ENCODE measurements at regions not wholly inside any gene's neighbourhood (a gene's known extent, or its start where the extent isn't known, plus 50 kb on each side); places are given as distances from the start of the nearest gene placed in this dataset.
"Not testable (repeated sequence)": the region's sequence is repeated elsewhere in the genome, so short reads cannot be mapped to it uniquely, and the experiment has no call there.

DNA sequence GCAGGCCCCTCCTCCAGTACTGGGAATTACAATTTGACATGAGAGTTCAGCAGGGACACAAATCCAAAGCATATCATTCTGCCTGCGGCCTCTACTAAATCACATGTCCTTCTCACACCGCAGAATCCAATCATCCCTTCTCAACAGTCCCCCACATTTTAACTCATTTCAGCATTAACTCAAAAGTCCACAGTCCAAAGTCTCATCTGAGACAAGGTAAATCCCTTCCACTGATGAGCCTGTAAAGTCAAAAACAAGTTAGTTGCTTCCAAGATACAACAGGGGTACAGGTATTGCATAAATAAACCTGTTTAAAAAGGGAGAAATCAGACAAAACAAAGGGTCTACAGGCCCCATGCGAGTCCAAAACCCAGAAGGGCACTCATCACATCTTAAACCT is 64.0 kb downstream of the EBNA1BP2 start:
- Histone ChIP-seq H3K27ac (ENCODE audit: low read length) (no peak overlapping the region), H3K36me3 (ENCODE audit: control insufficient read depth in 2 of 2, insufficient read depth in 2 of 2, low read length in 2 of 2) (no peaks in the 10 kb centered on the region), H3K4me3 (ENCODE audit: low read length in 2 of 2) (no peak overlapping the region)

GRCh38 chr1:43107664-43108063 is 64.4 kb downstream of the EBNA1BP2 start:
- Histone ChIP-seq H3K27ac (ENCODE audit: low read length) (no peak overlapping the region), H3K36me3 (ENCODE audit: control insufficient read depth in 2 of 2, insufficient read depth in 2 of 2, low read length in 2 of 2) (no peaks in the 10 kb centered on the region), H3K4me1 (ENCODE audit: control insufficient read depth, insufficient read depth, low read length) (no peaks in the 10 kb centered on the region), H3K27me3 (ENCODE audit: control insufficient read depth in 1 of 2, insufficient read depth in 2 of 2, low read length in 2 of 2) (no peaks in the 10 kb centered on the region), H3K9me3 (ENCODE audit: control insufficient read depth in 2 of 2, low read length in 2 of 2) (no peaks in the 10 kb centered on the region), H3K4me3 (ENCODE audit: low read length in 2 of 2) (no peak overlapping the region), H3K9ac (ENCODE audit: low read length in 2 of 2) (no peak overlapping the region)

More for the DNA sequence above, 64.0 kb downstream of the EBNA1BP2 start:
- no peaks in the 10 kb centered on the region for H3K4me1 ChIP-seq (ENCODE audit: control insufficient read depth, insufficient read depth, low read length)
- no peak overlapping the region for H3K9ac ChIP-seq (ENCODE audit: low read length in 2 of 2)
- H3K27me3 ChIP-seq (ENCODE audit: control insufficient read depth in 1 of 2, insufficient read depth in 2 of 2, low read length in 2 of 2), result no peaks in the 10 kb centered on the region
- H3K9me3 ChIP-seq (ENCODE audit: control insufficient read depth in 2 of 2, low read length in 2 of 2), result no peaks in the 10 kb centered on the region

- Histone ChIP-seq H3K9ac (ENCODE audit: low read length in 2 of 2) (no peak overlapping the region), H3K4me1 (ENCODE audit: control insufficient read depth, insufficient read depth, low read length) (no peaks in the 10 kb centered on the region), H3K36me3 (ENCODE audit: control insufficient read depth in 2 of 2, insufficient read depth in 2 of 2, low read length in 2 of 2) (no peaks in the 10 kb centered on the region), H3K27me3 (ENCODE audit: control insufficient read depth in 1 of 2, insufficient read depth in 2 of 2, low read length in 2 of 2) (no peaks in the 10 kb centered on the region), H3K9me3 (ENCODE audit: control insufficient read depth in 2 of 2, low read length in 2 of 2) (no peaks in the 10 kb centered on the region), H3K4me3 (ENCODE audit: low read length in 2 of 2) (no peak overlapping the region), H3K27ac (ENCODE audit: low read length) (no peak overlapping the region)
Observed at GRCh38 chr1:43104027-43104763, 67.9 kb downstream of the EBNA1BP2 start.

DNA sequence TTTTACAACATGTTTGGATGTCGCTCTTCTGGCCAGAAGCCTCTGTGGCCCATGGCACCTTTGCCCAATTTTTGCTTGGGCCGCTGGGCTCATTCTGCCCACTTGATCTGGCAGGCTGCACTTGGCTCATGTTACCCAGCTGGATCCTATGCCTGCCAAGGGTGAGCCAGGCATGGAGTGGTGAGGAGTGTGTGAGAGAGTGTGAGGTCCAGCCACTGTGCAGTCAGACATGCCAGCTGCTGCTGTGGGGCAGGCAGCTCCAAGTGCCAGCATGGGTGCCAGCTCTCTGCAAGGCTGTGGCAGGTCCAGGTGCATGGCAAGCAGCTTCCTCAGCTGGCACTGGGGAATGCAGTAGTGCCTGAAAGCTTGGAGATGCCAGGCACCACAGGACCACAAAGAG is 71.0 kb downstream of the EBNA1BP2 start:
- Histone ChIP-seq H3K4me1 (ENCODE audit: control insufficient read depth, insufficient read depth, low read length) (no peaks in the 10 kb centered on the region), H3K9me3 (ENCODE audit: control insufficient read depth in 2 of 2, low read length in 2 of 2) (no peaks in the 10 kb centered on the region), H3K27ac (ENCODE audit: low read length) (no peak overlapping the region), H3K36me3 (ENCODE audit: control insufficient read depth in 2 of 2, insufficient read depth in 2 of 2, low read length in 2 of 2) (no peaks in the 10 kb centered on the region), H3K9ac (ENCODE audit: low read length in 2 of 2) (no peak overlapping the region), H3K4me3 (ENCODE audit: low read length in 2 of 2) (no peak overlapping the region), H3K27me3 (ENCODE audit: control insufficient read depth in 1 of 2, insufficient read depth in 2 of 2, low read length in 2 of 2) (no peaks in the 10 kb centered on the region)

DNA sequence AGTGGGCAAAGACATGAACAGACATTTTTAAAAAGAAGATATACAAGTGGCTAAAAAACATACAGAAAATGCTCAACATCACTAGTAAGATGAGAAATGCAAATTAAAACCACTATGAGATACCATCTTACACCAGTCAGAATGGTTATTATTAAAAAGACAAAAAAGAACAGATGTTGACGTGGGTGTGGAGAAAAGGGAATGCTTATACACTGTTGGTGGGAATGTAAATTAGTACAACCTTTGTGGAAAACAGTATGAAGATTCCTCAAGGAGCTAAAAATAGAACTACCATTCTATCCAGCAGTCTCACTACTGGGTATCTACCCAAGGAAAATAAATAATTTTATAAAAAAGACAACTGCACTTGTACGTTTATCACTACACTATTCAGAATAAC is 73.9 kb downstream of the EBNA1BP2 start:
- H3K36me3 ChIP-seq (ENCODE audit: control insufficient read depth in 2 of 2, insufficient read depth in 2 of 2, low read length in 2 of 2), result no peaks in the 10 kb centered on the region
- no peak overlapping the region for H3K9ac ChIP-seq (ENCODE audit: low read length in 2 of 2)
- no peak overlapping the region for H3K4me3 ChIP-seq (ENCODE audit: low read length in 2 of 2)
- no peak overlapping the region for H3K27ac ChIP-seq (ENCODE audit: low read length)
- H3K27me3 ChIP-seq (ENCODE audit: control insufficient read depth in 1 of 2, insufficient read depth in 2 of 2, low read length in 2 of 2), result no peaks in the 10 kb centered on the region
- H3K9me3 ChIP-seq (ENCODE audit: control insufficient read depth in 2 of 2, low read length in 2 of 2), result no peaks in the 10 kb centered on the region
- no peaks in the 10 kb centered on the region for H3K4me1 ChIP-seq (ENCODE audit: control insufficient read depth, insufficient read depth, low read length)

DNA sequence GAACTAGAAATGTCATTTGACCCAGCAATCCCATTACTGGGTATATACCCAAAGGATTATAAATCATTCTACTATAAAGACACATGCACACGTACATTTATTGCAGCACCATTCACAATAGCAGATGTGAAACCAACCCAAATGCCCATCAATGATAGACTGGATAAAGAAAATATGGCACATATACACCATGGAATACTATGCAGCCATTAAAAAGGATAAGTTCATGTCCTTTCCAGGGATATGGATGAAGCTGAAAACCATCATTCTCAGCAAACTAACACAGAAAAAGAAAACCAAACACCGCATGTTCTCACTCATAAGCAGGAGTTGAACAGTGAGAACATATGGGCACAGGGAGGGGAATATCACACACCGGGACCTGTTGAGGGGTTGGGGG is 75.6 kb downstream of the EBNA1BP2 start:
- H3K9ac ChIP-seq (ENCODE audit: low read length in 2 of 2); H3K36me3 ChIP-seq (ENCODE audit: control insufficient read depth in 2 of 2, insufficient read depth in 2 of 2, low read length in 2 of 2); H3K4me1 ChIP-seq (ENCODE audit: control insufficient read depth, insufficient read depth, low read length); H3K27me3 ChIP-seq (ENCODE audit: control insufficient read depth in 1 of 2, insufficient read depth in 2 of 2, low read length in 2 of 2); H3K9me3 ChIP-seq (ENCODE audit: control insufficient read depth in 2 of 2, low read length in 2 of 2); H3K27ac ChIP-seq (ENCODE audit: low read length); H3K4me3 ChIP-seq (ENCODE audit: low read length in 2 of 2): not testable (repeated sequence)

- H3K4me3 ChIP-seq (ENCODE audit: low read length in 2 of 2); H3K9me3 ChIP-seq (ENCODE audit: control insufficient read depth in 2 of 2, low read length in 2 of 2); H3K4me1 ChIP-seq (ENCODE audit: control insufficient read depth, insufficient read depth, low read length); H3K36me3 ChIP-seq (ENCODE audit: control insufficient read depth in 2 of 2, insufficient read depth in 2 of 2, low read length in 2 of 2); H3K27me3 ChIP-seq (ENCODE audit: control insufficient read depth in 1 of 2, insufficient read depth in 2 of 2, low read length in 2 of 2); H3K27ac ChIP-seq (ENCODE audit: low read length); H3K9ac ChIP-seq (ENCODE audit: low read length in 2 of 2): not testable (repeated sequence)
Observed at GRCh38 chr1:43090812-43091211, 81.3 kb downstream of the EBNA1BP2 start.

GRCh38 chr1:43090157-43090556 is 81.9 kb downstream of the EBNA1BP2 start:
- not testable (repeated sequence) for H3K4me1 ChIP-seq (ENCODE audit: control insufficient read depth, insufficient read depth, low read length); H3K27ac ChIP-seq (ENCODE audit: low read length); H3K9ac ChIP-seq (ENCODE audit: low read length in 2 of 2); H3K27me3 ChIP-seq (ENCODE audit: control insufficient read depth in 1 of 2, insufficient read depth in 2 of 2, low read length in 2 of 2); H3K36me3 ChIP-seq (ENCODE audit: control insufficient read depth in 2 of 2, insufficient read depth in 2 of 2, low read length in 2 of 2); H3K4me3 ChIP-seq (ENCODE audit: low read length in 2 of 2); H3K9me3 ChIP-seq (ENCODE audit: control insufficient read depth in 2 of 2, low read length in 2 of 2)

DNA sequence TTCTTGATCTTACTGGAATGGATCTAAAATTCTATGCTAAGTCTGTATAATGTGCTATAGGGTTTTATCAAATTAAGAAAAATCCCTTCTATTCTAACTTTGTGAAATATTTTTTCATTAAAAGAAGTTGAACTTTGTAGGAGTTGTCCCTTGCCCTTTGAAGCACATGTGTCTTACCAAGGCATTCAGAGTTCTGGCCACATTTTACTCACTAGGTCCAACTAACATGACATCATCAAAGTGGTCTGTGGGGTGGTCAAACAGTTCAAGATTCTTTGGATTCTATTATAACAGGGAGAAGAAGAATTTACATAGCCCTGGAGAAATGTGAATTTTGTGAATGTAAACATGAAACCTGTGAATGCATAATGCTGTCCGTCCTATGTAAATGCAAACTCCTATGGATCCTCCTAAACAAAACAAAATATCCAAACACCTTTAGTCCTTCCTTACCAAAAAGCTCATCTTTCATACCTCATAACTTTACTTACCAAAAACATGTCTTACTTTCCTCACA is 88.7 kb downstream of the EBNA1BP2 start:
- Histone ChIP-seq H3K4me3 (ENCODE audit: low read length in 2 of 2) (no peak overlapping the region), H3K36me3 (ENCODE audit: control insufficient read depth in 2 of 2, insufficient read depth in 2 of 2, low read length in 2 of 2) (no peaks in the 10 kb centered on the region)

GRCh38 chr1:43082740-43083139 is 89.3 kb downstream of the EBNA1BP2 start:
- Histone ChIP-seq H3K27ac (ENCODE audit: low read length) (no peak overlapping the region), H3K27me3 (ENCODE audit: control insufficient read depth in 1 of 2, insufficient read depth in 2 of 2, low read length in 2 of 2) (no peaks in the 10 kb centered on the region), H3K9ac (ENCODE audit: low read length in 2 of 2) (no peak overlapping the region), H3K4me1 (ENCODE audit: control insufficient read depth, insufficient read depth, low read length) (no peaks in the 10 kb centered on the region), H3K9me3 (ENCODE audit: control insufficient read depth in 2 of 2, low read length in 2 of 2) (no peaks in the 10 kb centered on the region), H3K4me3 (ENCODE audit: low read length in 2 of 2) (no peak overlapping the region), H3K36me3 (ENCODE audit: control insufficient read depth in 2 of 2, insufficient read depth in 2 of 2, low read length in 2 of 2) (no peaks in the 10 kb centered on the region)

More for the DNA sequence above, 88.7 kb downstream of the EBNA1BP2 start:
- Histone ChIP-seq H3K9ac (ENCODE audit: low read length in 2 of 2) (no peak overlapping the region), H3K9me3 (ENCODE audit: control insufficient read depth in 2 of 2, low read length in 2 of 2) (no peaks in the 10 kb centered on the region), H3K27me3 (ENCODE audit: control insufficient read depth in 1 of 2, insufficient read depth in 2 of 2, low read length in 2 of 2) (no peaks in the 10 kb centered on the region), H3K27ac (ENCODE audit: low read length) (no peak overlapping the region), H3K4me1 (ENCODE audit: control insufficient read depth, insufficient read depth, low read length) (no peaks in the 10 kb centered on the region)

DNA sequence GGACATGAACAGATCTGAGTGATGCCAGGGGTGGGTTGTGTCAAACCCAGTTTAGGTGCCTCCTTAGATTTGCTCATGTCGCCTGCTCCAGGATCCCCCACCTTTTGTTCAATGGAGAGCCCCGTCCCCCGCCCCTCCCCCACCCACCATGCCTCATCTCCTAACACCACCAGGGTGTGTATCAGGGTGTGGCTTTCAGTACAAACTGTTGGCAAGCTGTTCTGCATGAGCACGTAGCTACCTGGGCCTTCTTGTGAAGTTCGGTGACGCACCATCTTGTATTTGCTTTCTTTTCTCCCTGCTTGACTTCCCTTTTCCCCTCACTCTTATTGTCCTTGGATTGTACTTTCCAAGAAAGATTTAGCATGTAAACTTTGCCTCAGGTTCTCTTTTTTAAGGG is 94.8 kb downstream of the EBNA1BP2 start:
- Histone ChIP-seq H3K27ac (ENCODE audit: low read length) (no peak overlapping the region), H3K27me3 (ENCODE audit: control insufficient read depth in 1 of 2, insufficient read depth in 2 of 2, low read length in 2 of 2) (no peaks in the 10 kb centered on the region), H3K9me3 (ENCODE audit: control insufficient read depth in 2 of 2, low read length in 2 of 2) (no peaks in the 10 kb centered on the region), H3K36me3 (ENCODE audit: control insufficient read depth in 2 of 2, insufficient read depth in 2 of 2, low read length in 2 of 2) (no peaks in the 10 kb centered on the region), H3K4me1 (ENCODE audit: control insufficient read depth, insufficient read depth, low read length) (no peaks in the 10 kb centered on the region), H3K4me3 (ENCODE audit: low read length in 2 of 2) (no peak overlapping the region), H3K9ac (ENCODE audit: low read length in 2 of 2) (no peak overlapping the region)
